ENCODE measurements at regions not wholly inside any gene's neighbourhood (a gene's known extent, or its start where the extent isn't known, plus 50 kb on each side); places are given as distances from the start of the nearest gene placed in this dataset.

GRCh38 chr6:51282026-51282425 is 463.4 kb downstream of the TFAP2B start:
- H3K27ac ChIP-seq (ENCODE audit: low read depth in 1 of 2, low read length in 2 of 2) = no peak overlapping the region
- H3K27ac Mint-ChIP-seq = no peak overlapping the region
- no peak overlapping the region for H3K4me3 ChIP-seq (ENCODE audit: low read length)
- H3K4me3 Mint-ChIP-seq = no peak overlapping the region
- no peaks in the 10 kb centered on the region for H3K36me3 Mint-ChIP-seq (ENCODE audit: low read depth)
- ChIA-PET POLR2A (no interaction called here), CTCF (no interaction called here)
- no peaks in the 10 kb centered on the region for H3K4me1 ChIP-seq (ENCODE audit: insufficient read depth, low read length)
- ATAC-seq (ENCODE audit: poor library complexity) (no peak), DNase-seq (no peak)
- H3K9me3 Mint-ChIP-seq = peaks cover 4% of the 10 kb centered on the region
- no peaks in the 10 kb centered on the region for H3K4me1 Mint-ChIP-seq (ENCODE audit: low read depth)
- H3K9me3 ChIP-seq (ENCODE audit: control insufficient read depth in 1 of 2, insufficient read depth in 1 of 2, low read length in 2 of 2) = no peaks in the 10 kb centered on the region
- H3K27me3 ChIP-seq (ENCODE audit: control insufficient read depth in 1 of 2, insufficient read depth in 2 of 2, low read length in 2 of 2) = no peaks in the 10 kb centered on the region
- no peaks in the 10 kb centered on the region for H3K27me3 Mint-ChIP-seq
- TF ChIP-seq CTCF (IDR thresholded peaks at IDR 0.05) = no peak
- no peaks in the 10 kb centered on the region for H3K36me3 ChIP-seq (ENCODE audit: insufficient read depth, low read length)
- intact Hi-C loops (cut with DNase I, micrococcal nuclease) = no loop called here

GRCh38 chr6:51283723-51284355 is 465.2 kb downstream of the TFAP2B start:
- CTCF ChIA-PET = no interaction called here
- no peaks in the 10 kb centered on the region for H3K36me3 Mint-ChIP-seq (ENCODE audit: low read depth)
- H3K4me3 ChIP-seq (ENCODE audit: low read length) = no peak overlapping the region
- POLR2A ChIA-PET = no interaction called here
- DNase-seq (peak in 1 of 14 experiments; percentile 5), ATAC-seq (ENCODE audit: poor library complexity) (no peak)
- no peak overlapping the region for H3K27ac Mint-ChIP-seq
- H3K27ac ChIP-seq (ENCODE audit: low read depth in 1 of 2, low read length in 2 of 2) = no peak overlapping the region
- H3K27me3 ChIP-seq (ENCODE audit: control insufficient read depth in 1 of 2, insufficient read depth in 2 of 2, low read length in 2 of 2) = no peaks in the 10 kb centered on the region
- no peaks in the 10 kb centered on the region for H3K36me3 ChIP-seq (ENCODE audit: insufficient read depth, low read length)
- no peaks in the 10 kb centered on the region for H3K4me1 Mint-ChIP-seq (ENCODE audit: low read depth)
- no peaks in the 10 kb centered on the region for H3K4me1 ChIP-seq (ENCODE audit: insufficient read depth, low read length)
- TF ChIP-seq CTCF (IDR thresholded peaks at IDR 0.05) = no peak
- H3K9me3 ChIP-seq (ENCODE audit: control insufficient read depth in 1 of 2, insufficient read depth in 1 of 2, low read length in 2 of 2) = peaks cover 0 to 2% of the 10 kb centered on the region in 2 experiments
- intact Hi-C loops (cut with DNase I, micrococcal nuclease) = no loop called here
- no peak overlapping the region for H3K4me3 Mint-ChIP-seq
- no peaks in the 10 kb centered on the region for H3K27me3 Mint-ChIP-seq
- peaks cover 4% of the 10 kb centered on the region for H3K9me3 Mint-ChIP-seq

- CTCF ChIA-PET = no interaction called here
- no peak for TF ChIP-seq CTCF (IDR thresholded peaks at IDR 0.05)
These were observed 467.2 kb downstream of the TFAP2B start for GRCh38 chr6:51285876-51286275.

More at GRCh38 chr6:51285876-51286275, 467.2 kb downstream of the TFAP2B start:
- POLR2A ChIA-PET = no interaction called here
- Histone ChIP-seq H3K4me1 (ENCODE audit: insufficient read depth, low read length) (no peaks in the 10 kb centered on the region), H3K4me3 (ENCODE audit: low read length) (no peak overlapping the region), H3K36me3 (ENCODE audit: insufficient read depth, low read length) (no peaks in the 10 kb centered on the region), H3K27me3 (ENCODE audit: control insufficient read depth in 1 of 2, insufficient read depth in 2 of 2, low read length in 2 of 2) (no peaks in the 10 kb centered on the region), H3K27ac (ENCODE audit: low read depth in 1 of 2, low read length in 2 of 2) (no peak overlapping the region), H3K9me3 (ENCODE audit: control insufficient read depth in 1 of 2, insufficient read depth in 1 of 2, low read length in 2 of 2) (peaks cover 0 to 4% of the 10 kb centered on the region in 2 experiments)
- Mint-ChIP-seq H3K27me3 (no peaks in the 10 kb centered on the region), H3K27ac (no peak overlapping the region), H3K36me3 (ENCODE audit: low read depth) (no peaks in the 10 kb centered on the region), H3K9me3 (peaks cover 4% of the 10 kb centered on the region), H3K4me3 (no peak overlapping the region), H3K4me1 (ENCODE audit: low read depth) (no peaks in the 10 kb centered on the region)
- ATAC-seq (ENCODE audit: poor library complexity) = no peak
- intact Hi-C loops (cut with DNase I, micrococcal nuclease) = no loop called here
- no peak for DNase-seq

All from CD4-positive, alpha-beta T cell (primary cell).